Ovary (tissue), 7 donors: ENCODE measurements at regions not wholly inside any gene's neighbourhood (a gene's known extent, or its start where the extent isn't known, plus 50 kb on each side); places are given as distances from the start of the nearest gene placed in this dataset.

Source experiments
- DNase-seq, 5 donors: peaks; one replicate each; pipeline ENCODE4 v3.0.0-alpha.2; 2019 to 2020
- H3K27ac ChIP-seq, 2 donors: fragments of 200-600 bp; one replicate each; pipeline versions ENCODE4 v1.5.1 to v1.8.0; 2019 to 2022
- H3K27me3 ChIP-seq: fragments of 200-600 bp; one replicate; pipeline ENCODE4 v1.8.0; 2022
- H3K36me3 ChIP-seq: fragments of 200-600 bp; sonication (generic); one replicate; pipeline ENCODE4 v1.5.1; 2019
- H3K4me1 ChIP-seq: one replicate; pipeline ENCODE4 v1.8.1; 2013; ENCODE audit warnings: mild to moderate bottlenecking, moderate library complexity; ENCODE audit not compliant: insufficient read depth
- H3K4me3 ChIP-seq: fragments of 200-600 bp; sonication (generic); one replicate; pipeline ENCODE4 v1.5.1; 2017
- H3K9me3 ChIP-seq, 2 donors: fragments of 200-600 bp in 1 of 2; sonication (generic) in 1 of 2; one replicate each; pipeline versions ENCODE4 v1.5.1 to v1.8.1; 2013 to 2019; ENCODE audit warnings: mild to moderate bottlenecking in 1 of 2, moderate library complexity in 1 of 2
- EP300 ChIP-seq: sonication (generic); formaldehyde crosslinking; IDR thresholded peaks from one replicate; pipeline ENCODE4 v1.6.1; 2017; ENCODE audit warnings: antibody characterized with exemption
- POLR2A ChIP-seq: fragments of 450-650 bp; IDR thresholded peaks from one replicate; pipeline ENCODE4 v1.6.1; 2017; ENCODE audit warnings: antibody characterized with exemption, mild to moderate bottlenecking, moderate library complexity
- WGBS, 3 donors: extraction: QIAGEN DNeasy Blood & Tissue Kit in 1 of 3; methylation state at CpG; one replicate each; pipeline versions ENCODE4 v1.1.5 to v1.1.7; 2013 to 2017; 5-methylcytosine and 5-hydroxymethylcytosine counted together
- intact Hi-C, 4 donors: fragments of 100-400 bp; cut with DNase I; formaldehyde crosslinking; loops; one replicate each; pipeline versions ENCODE4 v1.11.0 to v1.15.1; 2022 to 2023
- TF ChIP-seq, protein P1 (sequence below), 3 donors: fragments of 450-650 bp in 2 of 3; fragments of 200-600 bp in 1 of 3; IDR thresholded peaks; one replicate each; pipeline versions ENCODE4 v1.5.1 to v1.8.0; 2016 to 2022; ENCODE audit warnings: antibody characterized with exemption in 3 of 3, mild to moderate bottlenecking in 1 of 3
- donor health status: DM: no; HTN: no; CAD: no; lungs with moderate emphysema.
- donor health status: DM: no; HTN: no; CAD: no.
- donor health status: Bipolar disorder and iron deficiency.
- donor health status: DM: no; HTN: no; CAD: no.
- donor health status: DM: yes; HTN: yes; CAD: no.

DNA sequence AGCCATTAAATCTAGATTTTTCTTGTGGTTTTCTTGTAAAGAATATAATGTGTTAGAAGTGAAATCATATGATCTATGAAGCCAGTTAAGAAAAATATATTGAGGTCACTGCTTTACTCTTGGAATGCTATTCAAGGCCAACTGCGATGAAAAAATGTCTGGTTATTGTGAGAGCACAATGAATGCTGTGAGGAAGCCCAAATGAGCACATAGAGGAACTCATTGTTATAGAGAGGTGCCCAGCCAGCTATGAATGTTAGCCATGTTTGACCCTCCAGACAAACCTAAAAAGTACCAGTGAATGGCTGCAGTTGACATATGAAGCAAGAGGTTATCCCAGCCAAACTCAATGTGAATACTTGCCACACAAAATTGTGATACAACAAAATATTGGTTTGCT, 359.8 kb upstream of the FAM174A start:
- H3K9me3 ChIP-seq: no peaks in the 10 kb centered on the region
- H3K36me3 ChIP-seq: no peaks in the 10 kb centered on the region
- H3K4me3 ChIP-seq: no peak overlapping the region
- 83 to 93% (median 85%) methylated on average over 1 of the region's 1 CpG for WGBS, 3 donors
- no peak overlapping the region for H3K27ac ChIP-seq
- H3K4me1 ChIP-seq: no peaks in the 10 kb centered on the region
- TF ChIP-seq POLR2A (no peak), EP300 (no peak)
- TF ChIP-seq, protein P1, sequence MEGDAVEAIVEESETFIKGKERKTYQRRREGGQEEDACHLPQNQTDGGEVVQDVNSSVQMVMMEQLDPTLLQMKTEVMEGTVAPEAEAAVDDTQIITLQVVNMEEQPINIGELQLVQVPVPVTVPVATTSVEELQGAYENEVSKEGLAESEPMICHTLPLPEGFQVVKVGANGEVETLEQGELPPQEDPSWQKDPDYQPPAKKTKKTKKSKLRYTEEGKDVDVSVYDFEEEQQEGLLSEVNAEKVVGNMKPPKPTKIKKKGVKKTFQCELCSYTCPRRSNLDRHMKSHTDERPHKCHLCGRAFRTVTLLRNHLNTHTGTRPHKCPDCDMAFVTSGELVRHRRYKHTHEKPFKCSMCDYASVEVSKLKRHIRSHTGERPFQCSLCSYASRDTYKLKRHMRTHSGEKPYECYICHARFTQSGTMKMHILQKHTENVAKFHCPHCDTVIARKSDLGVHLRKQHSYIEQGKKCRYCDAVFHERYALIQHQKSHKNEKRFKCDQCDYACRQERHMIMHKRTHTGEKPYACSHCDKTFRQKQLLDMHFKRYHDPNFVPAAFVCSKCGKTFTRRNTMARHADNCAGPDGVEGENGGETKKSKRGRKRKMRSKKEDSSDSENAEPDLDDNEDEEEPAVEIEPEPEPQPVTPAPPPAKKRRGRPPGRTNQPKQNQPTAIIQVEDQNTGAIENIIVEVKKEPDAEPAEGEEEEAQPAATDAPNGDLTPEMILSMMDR (IDR thresholded peaks at IDR 0.05): no peak
- no peak for DNase-seq
- no peaks in the 10 kb centered on the region for H3K27me3 ChIP-seq
- intact Hi-C loops: no loop called here

DNA sequence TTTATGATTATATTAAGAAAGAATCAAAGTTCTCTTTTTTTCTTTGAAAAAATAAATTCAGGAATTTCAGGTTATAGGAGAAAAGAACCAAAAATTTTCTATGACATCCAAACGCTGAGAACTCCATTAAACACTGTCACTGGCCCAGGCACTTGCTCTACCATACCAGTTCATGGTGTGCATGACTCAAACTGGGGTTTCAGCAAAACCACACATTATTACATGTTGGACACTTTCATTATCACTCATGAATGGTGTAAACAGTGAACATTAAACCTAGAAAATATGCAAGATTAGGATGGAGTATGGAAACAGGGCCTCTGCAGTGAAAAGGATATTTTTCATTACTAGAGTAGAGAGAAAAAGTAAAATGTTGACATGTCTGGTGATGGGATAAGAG, 369.9 kb upstream of the FAM174A start:
- no peaks in the 10 kb centered on the region for H3K27me3 ChIP-seq
- H3K36me3 ChIP-seq: no peaks in the 10 kb centered on the region
- intact Hi-C loops: no loop called here
- WGBS, 3 donors: 71 to 85% (median 76%) methylated on average over 1 of the region's 1 CpG
- TF ChIP-seq, protein P1 (IDR thresholded peaks at IDR 0.05): no peak
- TF ChIP-seq EP300 (no peak), POLR2A (no peak)
- DNase-seq: no peak
- no peak overlapping the region for H3K27ac ChIP-seq
- H3K9me3 ChIP-seq: no peaks in the 10 kb centered on the region
- H3K4me1 ChIP-seq: no peaks in the 10 kb centered on the region
- no peak overlapping the region for H3K4me3 ChIP-seq

DNA sequence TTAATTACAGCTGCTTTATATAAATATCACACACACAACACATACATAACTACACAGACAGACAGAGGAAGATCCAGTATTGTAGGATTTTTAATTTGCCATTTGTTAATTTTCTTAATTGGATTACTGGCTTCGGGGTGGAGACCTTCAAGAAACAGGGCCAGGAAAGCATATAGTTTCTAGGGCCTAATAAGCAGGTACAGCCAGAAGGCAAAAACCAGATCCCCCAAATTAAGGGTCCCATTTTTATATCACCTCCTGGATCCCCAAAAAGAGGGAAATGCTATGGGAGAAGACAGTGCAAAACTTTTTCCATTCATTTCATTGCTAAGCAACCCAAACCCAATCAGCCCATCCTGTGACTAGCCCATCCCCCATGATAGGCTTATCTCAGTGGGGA, 373.3 kb upstream of the FAM174A start:
- intact Hi-C loops: no loop called here
- Histone ChIP-seq H3K9me3 (no peaks in the 10 kb centered on the region), H3K27me3 (no peaks in the 10 kb centered on the region), H3K27ac (no peak overlapping the region), H3K4me1 (no peaks in the 10 kb centered on the region), H3K36me3 (no peaks in the 10 kb centered on the region), H3K4me3 (no peak overlapping the region)
- TF ChIP-seq EP300 (no peak), POLR2A (no peak)
- TF ChIP-seq, protein P1 (IDR thresholded peaks at IDR 0.05): no peak
- no peak for DNase-seq
- WGBS, 3 donors: 73 to 91% (median 80%) methylated on average over 1 of the region's 1 CpG

DNA sequence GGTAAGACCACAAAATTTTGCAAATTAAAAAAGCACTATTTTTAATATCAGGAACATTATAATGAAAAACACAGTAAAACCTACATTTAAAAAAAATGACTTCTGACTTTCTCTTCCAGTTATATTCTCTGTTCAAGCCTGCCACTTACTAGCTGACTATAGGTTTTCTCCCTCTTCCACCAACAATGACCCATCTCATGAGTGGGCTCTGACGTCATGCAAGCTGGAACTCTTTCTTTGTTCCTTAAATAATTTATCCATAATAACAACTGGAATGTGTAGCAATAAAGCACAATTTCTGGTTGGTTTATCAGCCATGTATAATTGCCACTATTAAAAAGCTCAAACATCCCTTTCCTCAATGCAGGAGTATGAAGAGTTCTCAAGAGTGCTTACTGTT, 378.1 kb upstream of the FAM174A start:
- H3K27me3 ChIP-seq: no peaks in the 10 kb centered on the region
- TF ChIP-seq EP300 (no peak), POLR2A (no peak)
- TF ChIP-seq, protein P1 (IDR thresholded peaks at IDR 0.05): no peak
- no peak for DNase-seq
- H3K36me3 ChIP-seq: no peaks in the 10 kb centered on the region
- no peaks in the 10 kb centered on the region for H3K9me3 ChIP-seq
- no peaks in the 10 kb centered on the region for H3K4me1 ChIP-seq
- WGBS, 3 donors: 68 to 92% (median 87%) methylated on average over 1 of the region's 1 CpG
- H3K4me3 ChIP-seq: no peak overlapping the region
- H3K27ac ChIP-seq: no peak overlapping the region
- intact Hi-C loops: no loop called here

DNA sequence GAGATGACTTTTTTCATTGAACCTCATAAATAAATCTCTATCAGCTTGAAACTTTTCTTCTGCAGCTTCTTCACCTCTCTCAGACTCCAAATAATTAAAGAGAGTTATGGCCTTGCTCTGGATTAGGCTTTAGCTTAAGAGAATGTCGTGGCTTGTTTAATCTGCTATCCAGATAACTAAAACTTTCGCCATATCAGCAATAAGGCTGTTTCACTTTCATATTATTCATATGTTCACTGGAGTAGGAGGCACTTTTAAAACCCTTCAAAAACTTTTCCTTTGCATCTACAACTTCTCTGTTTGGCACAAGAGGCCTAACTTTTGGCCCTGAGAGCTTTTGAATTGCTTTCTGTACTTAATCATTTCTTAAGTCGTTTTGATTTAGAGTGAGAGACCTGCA, 386.9 kb upstream of the FAM174A start:
- intact Hi-C loops: no loop called here
- H3K4me3 ChIP-seq: no peak overlapping the region
- no peaks in the 10 kb centered on the region for H3K27me3 ChIP-seq
- no peak overlapping the region for H3K27ac ChIP-seq
- TF ChIP-seq EP300 (no peak), POLR2A (no peak)
- TF ChIP-seq, protein P1 (IDR thresholded peaks at IDR 0.05): no peak
- no peaks in the 10 kb centered on the region for H3K9me3 ChIP-seq
- no peak for DNase-seq
- no peaks in the 10 kb centered on the region for H3K4me1 ChIP-seq
- 43 to 57% (median 55%) methylated on average over 3 of the region's 3 CpGs for whole genome bisulfite sequencing, 3 donors
- no peaks in the 10 kb centered on the region for H3K36me3 ChIP-seq
